AG10803 (cell line): ENCODE measurements at regions not wholly inside any gene's neighbourhood (a gene's known extent, or its start where the extent isn't known, plus 50 kb on each side); places are given as distances from the start of the nearest gene placed in this dataset.

ENCODE experiments used
- DNase-seq: peaks from one replicate; pipeline ENCODE4 v3.0.0; 2010; ENCODE audit warnings: low read depth
- H3K4me3 ChIP-seq: 2 replicates; pipeline ENCODE4 v1.5.1; 2011; ENCODE audit warnings: mild to moderate bottlenecking, low read length, control low read depth
- TF ChIP-seq, protein P1 (sequence below): conservative IDR thresholded peaks from 2 replicates; pipeline ENCODE4 v1.5.1; 2011; ENCODE audit warnings: mild to moderate bottlenecking, low read length, control low read depth, inconsistent platforms

DNA sequence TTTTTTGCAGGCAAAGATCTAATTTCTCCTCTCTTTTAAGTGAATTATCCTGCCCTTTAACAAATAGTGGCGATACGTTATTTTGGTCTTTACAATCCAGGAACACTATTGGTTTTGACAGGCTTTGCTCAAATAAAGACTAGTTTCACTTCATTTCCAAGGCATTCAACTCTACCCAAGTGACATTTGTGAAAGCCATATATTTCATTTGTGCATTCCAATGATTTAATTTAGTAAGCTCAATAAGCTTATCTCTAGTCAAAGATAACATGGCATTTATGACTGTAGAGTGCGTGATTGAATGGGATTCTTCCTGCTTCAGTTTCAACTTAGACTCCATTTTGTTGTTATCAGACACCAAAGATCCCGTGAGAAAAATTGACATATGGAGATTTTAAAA is 959.8 kb downstream of the ADGRL3 start:
- TF ChIP-seq, protein P1, sequence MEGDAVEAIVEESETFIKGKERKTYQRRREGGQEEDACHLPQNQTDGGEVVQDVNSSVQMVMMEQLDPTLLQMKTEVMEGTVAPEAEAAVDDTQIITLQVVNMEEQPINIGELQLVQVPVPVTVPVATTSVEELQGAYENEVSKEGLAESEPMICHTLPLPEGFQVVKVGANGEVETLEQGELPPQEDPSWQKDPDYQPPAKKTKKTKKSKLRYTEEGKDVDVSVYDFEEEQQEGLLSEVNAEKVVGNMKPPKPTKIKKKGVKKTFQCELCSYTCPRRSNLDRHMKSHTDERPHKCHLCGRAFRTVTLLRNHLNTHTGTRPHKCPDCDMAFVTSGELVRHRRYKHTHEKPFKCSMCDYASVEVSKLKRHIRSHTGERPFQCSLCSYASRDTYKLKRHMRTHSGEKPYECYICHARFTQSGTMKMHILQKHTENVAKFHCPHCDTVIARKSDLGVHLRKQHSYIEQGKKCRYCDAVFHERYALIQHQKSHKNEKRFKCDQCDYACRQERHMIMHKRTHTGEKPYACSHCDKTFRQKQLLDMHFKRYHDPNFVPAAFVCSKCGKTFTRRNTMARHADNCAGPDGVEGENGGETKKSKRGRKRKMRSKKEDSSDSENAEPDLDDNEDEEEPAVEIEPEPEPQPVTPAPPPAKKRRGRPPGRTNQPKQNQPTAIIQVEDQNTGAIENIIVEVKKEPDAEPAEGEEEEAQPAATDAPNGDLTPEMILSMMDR: no peak
- no peak for DNase-seq
- no peak overlapping the region for H3K4me3 ChIP-seq

DNA sequence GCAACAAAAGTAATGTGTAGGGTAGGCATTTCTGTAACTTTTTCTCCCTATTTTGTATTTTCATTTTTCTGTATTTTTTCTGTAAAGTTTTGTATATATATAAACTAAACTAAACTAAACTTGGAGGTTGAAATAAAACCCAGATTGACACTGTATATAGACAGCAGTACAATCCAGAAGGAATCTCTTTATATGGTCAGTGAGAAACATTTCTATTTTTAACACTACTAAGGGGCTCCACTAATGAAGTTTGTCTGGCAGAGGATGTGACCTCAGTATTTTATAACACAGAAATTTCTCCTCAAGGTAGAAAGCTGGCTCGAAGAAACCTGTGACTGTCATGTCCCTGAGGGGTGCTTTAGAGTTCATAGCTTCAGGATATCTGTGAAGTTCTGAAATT is 959.2 kb downstream of the ADGRL3 start:
- TF ChIP-seq, protein P1: no peak
- no peak for DNase-seq
- no peak overlapping the region for H3K4me3 ChIP-seq

DNA sequence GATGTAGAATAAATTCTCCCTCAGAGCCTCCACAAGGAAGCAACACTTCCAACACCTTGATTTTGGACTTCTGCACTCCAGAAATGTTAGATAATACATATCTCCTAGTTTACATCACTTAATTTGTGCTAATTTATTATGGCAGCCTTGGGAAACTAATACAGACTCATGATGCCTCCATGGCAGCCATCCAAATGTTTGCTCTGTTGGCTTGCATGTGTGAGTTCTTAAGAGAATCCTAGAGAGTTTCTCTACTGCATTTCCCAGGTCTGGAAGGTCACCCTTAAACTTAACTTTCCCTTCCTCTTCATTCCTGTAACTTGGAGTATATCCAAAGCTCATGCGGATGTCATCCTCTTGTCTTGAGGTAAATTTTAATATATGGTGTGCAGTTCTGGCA is 956.1 kb downstream of the ADGRL3 start:
- TF ChIP-seq, protein P1: no peak
- no peak for DNase-seq
- H3K4me3 ChIP-seq: no peak overlapping the region

DNA sequence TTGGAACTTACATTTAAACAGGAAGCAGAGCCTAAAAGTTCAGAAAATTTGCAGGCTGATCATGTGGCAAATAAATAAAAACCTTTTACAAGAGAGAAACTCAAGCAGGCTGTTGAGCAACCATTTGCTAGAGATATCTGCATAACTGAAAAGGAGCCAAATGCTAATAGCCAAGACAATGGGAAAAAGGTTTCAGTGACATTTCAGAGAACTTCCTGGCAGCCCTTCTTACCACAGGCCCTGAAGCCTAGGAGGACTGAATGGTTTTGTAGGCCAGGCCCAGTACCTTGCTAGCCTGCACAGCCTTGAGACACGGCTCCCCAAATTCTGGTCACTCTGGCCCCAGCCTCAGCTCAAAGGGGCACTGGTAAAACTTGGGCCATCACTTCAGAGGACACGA is 945.1 kb downstream of the ADGRL3 start:
- TF ChIP-seq, protein P1: no peak
- H3K4me3 ChIP-seq: no peak overlapping the region
- no peak for DNase-seq

DNA sequence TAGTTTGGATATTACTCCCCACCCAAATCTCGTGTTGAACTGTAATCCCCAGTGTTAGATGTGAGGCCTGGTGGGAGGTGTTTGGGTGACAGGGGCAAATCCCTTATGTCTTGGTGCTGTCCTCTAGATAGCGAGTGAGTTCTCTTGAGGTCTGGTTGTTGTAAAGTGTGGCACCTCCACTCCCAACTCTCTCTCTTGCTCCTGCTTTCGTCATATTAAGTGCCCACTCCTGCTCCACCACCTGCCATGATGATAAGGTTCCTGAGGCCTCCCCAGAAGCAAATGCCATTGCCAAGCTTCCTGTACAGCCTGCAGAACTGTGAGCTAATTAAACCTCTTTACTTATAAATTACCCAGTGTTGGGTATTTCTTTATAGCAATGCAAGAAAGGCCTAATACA is 944.3 kb downstream of the ADGRL3 start:
- DNase-seq: no peak
- TF ChIP-seq, protein P1: no peak
- no peak overlapping the region for H3K4me3 ChIP-seq

DNA sequence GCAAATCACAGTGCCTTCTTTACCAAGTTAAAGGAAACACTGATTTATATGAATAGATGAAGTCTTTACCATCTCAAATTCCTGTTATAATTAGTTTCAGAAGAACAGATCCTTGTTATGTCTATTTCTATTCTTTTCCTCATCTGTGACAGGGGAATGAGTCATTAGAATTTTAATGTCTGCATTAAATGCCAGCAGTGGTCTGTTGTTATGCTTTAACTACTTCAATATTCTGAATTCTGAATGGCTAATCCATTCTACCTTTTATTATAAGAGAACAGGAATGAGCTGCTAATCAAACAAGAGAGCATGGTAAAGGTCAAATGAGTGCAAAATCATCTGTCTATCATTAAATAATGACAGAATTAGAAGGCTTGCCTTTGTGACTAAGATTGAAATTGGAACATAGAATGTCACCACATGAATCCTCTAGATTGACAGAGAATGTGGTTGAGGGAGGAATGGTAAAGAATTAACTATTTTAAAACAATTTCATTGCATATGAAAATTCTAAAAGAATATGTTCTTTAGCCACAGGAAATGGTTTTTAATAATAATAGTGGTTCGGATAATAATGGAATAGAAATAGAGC is 935.5 kb downstream of the ADGRL3 start:
- no peak for DNase-seq
- TF ChIP-seq, protein P1: no peak
- H3K4me3 ChIP-seq: no peak overlapping the region

DNA sequence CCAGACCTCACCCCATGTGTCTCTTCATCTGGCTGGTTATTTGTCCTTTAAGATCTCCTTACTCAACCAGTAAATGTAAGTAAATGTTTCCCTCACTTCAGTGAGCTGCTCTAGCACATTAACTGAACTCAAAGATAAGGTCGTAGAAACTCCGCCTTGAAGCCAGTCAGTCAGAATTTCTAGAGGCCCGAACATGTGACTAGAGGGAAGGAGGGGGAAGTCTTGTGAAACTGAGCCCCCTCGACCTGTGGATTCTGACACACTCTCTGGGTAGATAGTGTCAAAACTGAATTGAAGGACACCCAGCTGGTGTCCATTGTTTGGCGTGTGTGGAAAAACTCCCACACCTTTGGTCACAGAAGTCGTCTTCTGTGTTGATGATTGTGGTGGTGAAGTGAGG is 933.9 kb downstream of the ADGRL3 start:
- no peak for DNase-seq
- H3K4me3 ChIP-seq: no peak overlapping the region
- TF ChIP-seq, protein P1: no peak
